B cell (primary cell): ENCODE measurements at regions not wholly inside any gene's neighbourhood (a gene's known extent, or its start where the extent isn't known, plus 50 kb on each side); places are given as distances from the start of the nearest gene placed in this dataset.

Experiments used
- ATAC-seq: fragments of 200-7000 bp; cut with Tn5 transposase; one replicate; pipeline ENCODE4 v1.10.0; 2021; ENCODE audit warnings: low read depth, mild to moderate bottlenecking, moderate number of reproducible peaks, moderate library complexity
- CTCF ChIA-PET: fragments of 350-600 bp; sonication (Branson Sonifier 250); formaldehyde crosslinking; loops from one replicate; lab custom pipeline; 2021; ENCODE audit warnings: antibody characterized with exemption, inconsistent platforms; lab: Charles Lee
- POLR2A ChIA-PET: fragments of 350-600 bp; sonication (Branson Sonifier 250); formaldehyde crosslinking; loops from one replicate; lab custom pipeline; 2021; ENCODE audit warnings: antibody characterized with exemption; lab: Charles Lee
- DNase-seq: peaks from one replicate; pipeline ENCODE4 v3.0.0; 2013
- H2AFZ ChIP-seq: 2 replicates; pipeline ENCODE4 v1.6.1; 2012; ENCODE audit warnings: mild to moderate bottlenecking, low read depth, low read length; ENCODE audit not compliant: insufficient read depth, poor library complexity, severe bottlenecking
- H3K27ac ChIP-seq, 2 donors: 1 replicate in 1 of 2; 2 replicates in 1 of 2; pipeline ENCODE4 v1.5.1; 2012 to 2013; ENCODE audit warnings: low read length in 2 of 2, mild to moderate bottlenecking in 2 of 2, moderate library complexity in 1 of 2
- H3K27me3 ChIP-seq, 4 experiments: fragments of 200-600 bp in 1 of 4; sonication (generic) in 1 of 4; replicated peaks in 1 of 4; 1 replicate in 2 of 4; 2 replicates in 2 of 4; pipeline versions ENCODE4 v1.6.1 to v1.7.0; 2013 to 2016; ENCODE audit warnings: low read length in 3 of 4, mild to moderate bottlenecking in 2 of 4, mixed read lengths in 1 of 4, moderate library complexity in 1 of 4; ENCODE audit not compliant: insufficient read depth in 4 of 4, control insufficient read depth in 3 of 4; ENCODE audit errors: control extremely low read depth in 1 of 4
- H3K36me3 ChIP-seq, 2 experiments: replicated peaks in 1 of 2; 1 replicate in 1 of 2; 2 replicates in 1 of 2; pipeline versions ENCODE4 v1.6.1 to v1.7.1; 2013; ENCODE audit warnings: low read length in 1 of 2; ENCODE audit not compliant: insufficient read depth in 2 of 2, control insufficient read depth in 1 of 2; ENCODE audit errors: control extremely low read depth in 1 of 2, extremely low read depth in 1 of 2
- H3K4me1 ChIP-seq, 2 donors: fragments of 200-600 bp in 1 of 2; sonication (generic) in 1 of 2; 1 replicate in 1 of 2; 2 replicates in 1 of 2; pipeline versions ENCODE4 v1.5.1 to v1.6.1; 2013 to 2017; ENCODE audit warnings: low read length in 2 of 2; ENCODE audit not compliant: control insufficient read depth in 2 of 2, insufficient read depth in 2 of 2
- H3K4me2 ChIP-seq: replicated peaks from 2 replicates; pipeline ENCODE3; 2012; ENCODE audit warnings: mild to moderate bottlenecking, low read depth, low read length; ENCODE audit not compliant: poor library complexity, severe bottlenecking
- H3K4me3 ChIP-seq, 5 experiments: fragments of 200-600 bp in 1 of 5; sonication (generic) in 1 of 5; 1 replicate in 3 of 5; 2 replicates in 2 of 5; pipeline versions ENCODE4 v1.5.1 to v1.7.0; 2011 to 2016; ENCODE audit warnings: low read length in 4 of 5, mild to moderate bottlenecking in 4 of 5, low read depth in 2 of 5, control low read depth in 1 of 5, moderate library complexity in 1 of 5; ENCODE audit not compliant: insufficient read depth in 1 of 5; ENCODE audit errors: control extremely low read depth in 1 of 5, extremely low read depth in 1 of 5
- H3K79me2 ChIP-seq: fragments of 200-600 bp; sonication (generic); one replicate; pipeline ENCODE4 v1.6.0; 2016; ENCODE audit warnings: low read length; ENCODE audit not compliant: control insufficient read depth, insufficient read depth
- H3K9ac ChIP-seq: fragments of 200-600 bp; sonication (generic); 2 replicates; pipeline ENCODE4 v1.6.1; 2017; ENCODE audit warnings: mild to moderate bottlenecking, low read length, moderate library complexity
- H3K9me3 ChIP-seq, 3 donors: one replicate each; pipeline versions ENCODE4 v1.6.1 to v1.7.1; 2013; ENCODE audit warnings: low read length in 2 of 3; ENCODE audit not compliant: control insufficient read depth in 2 of 3, insufficient read depth in 1 of 3; ENCODE audit errors: control extremely low read depth in 1 of 3
- H4K20me1 ChIP-seq: 2 replicates; pipeline ENCODE4 v1.6.0; 2012; ENCODE audit warnings: mild to moderate bottlenecking, low read length; ENCODE audit not compliant: insufficient read depth, control insufficient read depth, poor library complexity, severe bottlenecking
- H3K27ac Mint-ChIP-seq: one replicate; pipeline ENCODE4 v1.8.0; 2021; ENCODE audit warnings: mixed read lengths
- H3K27me3 Mint-ChIP-seq: one replicate; pipeline ENCODE4 v1.8.0; 2021; ENCODE audit warnings: mixed read lengths
- H3K4me1 Mint-ChIP-seq: one replicate; pipeline ENCODE4 v1.8.0; 2021; ENCODE audit warnings: mixed read lengths
- H3K4me3 Mint-ChIP-seq: one replicate; pipeline ENCODE4 v1.8.0; 2021; ENCODE audit warnings: mixed read lengths
- H3K9me3 Mint-ChIP-seq: one replicate; pipeline ENCODE4 v1.8.0; 2022; ENCODE audit warnings: mixed read lengths; ENCODE audit not compliant: insufficient read depth
- CTCF ChIP-seq: fragments of 200-600 bp; IDR thresholded peaks from one replicate; pipeline ENCODE4 v1.8.0; 2022; ENCODE audit warnings: antibody characterized with exemption, mild to moderate bottlenecking
- EZH2 ChIP-seq: IDR thresholded peaks from 2 replicates; pipeline ENCODE4 v1.6.1; 2012; ENCODE audit warnings: borderline replicate concordance, low read depth, mild to moderate bottlenecking, moderate library complexity, low read length; ENCODE audit not compliant: insufficient read depth, poor library complexity, severe bottlenecking
- WGBS: methylation state at CpG from one replicate; pipeline ENCODE4 v1.1.5; 2013; ENCODE audit warnings: missing lambda C conversion rate; ENCODE audit not compliant: insufficient coverage; 5-methylcytosine and 5-hydroxymethylcytosine counted together
- intact Hi-C: fragments of 100-400 bp; cut with micrococcal nuclease; formaldehyde crosslinking; loops from one replicate; pipeline ENCODE4 v1.10.0; 2022

DNA sequence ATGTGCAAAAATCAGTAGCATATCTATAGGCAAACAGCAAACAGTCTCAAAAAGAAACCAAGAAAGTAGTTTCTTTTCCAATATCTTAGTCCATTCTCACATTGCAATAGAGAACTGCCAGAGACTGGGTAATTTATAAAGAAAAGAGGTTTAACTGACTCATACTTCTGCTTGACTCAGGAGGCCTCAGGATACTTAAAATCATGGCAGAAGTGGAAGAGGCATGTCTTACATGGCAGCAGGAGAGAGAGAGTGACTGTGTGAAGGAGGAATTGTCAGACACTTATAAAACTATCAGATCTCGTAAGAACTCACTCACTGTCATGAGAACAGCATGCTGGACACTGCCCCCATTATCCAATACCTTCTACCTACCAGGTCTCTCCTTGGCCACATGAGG, 327.9 kb upstream of the EPHA3 start:
- H3K27me3 Mint-ChIP-seq, result no peaks in the 10 kb centered on the region

DNA sequence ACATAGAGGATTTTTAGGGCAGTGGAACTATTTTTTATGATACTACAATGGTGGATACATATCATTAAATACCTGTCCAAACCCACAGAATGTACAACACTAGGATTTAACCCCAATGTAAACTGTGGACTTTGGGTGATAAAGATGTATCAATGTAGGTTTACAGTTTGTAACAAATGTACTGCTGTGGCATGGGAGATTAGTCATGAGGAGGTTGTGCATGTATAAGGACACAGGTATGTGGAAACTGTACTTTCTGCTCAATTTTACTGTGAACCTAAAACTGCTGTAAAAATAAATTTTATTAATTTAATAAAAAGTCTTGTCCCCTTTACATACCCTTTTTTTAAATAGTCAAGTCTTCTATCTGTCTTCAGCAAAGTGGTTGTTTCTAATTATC, 322.5 kb upstream of the EPHA3 start:
- no peaks in the 10 kb centered on the region for H3K79me2 ChIP-seq
- ATAC-seq (no peak), DNase-seq (no peak)
- H3K36me3 ChIP-seq, result no peaks in the 10 kb centered on the region
- H3K9ac ChIP-seq, result no peak overlapping the region
- H3K27ac ChIP-seq, result no peak overlapping the region
- Mint-ChIP-seq H3K4me3 (no peak overlapping the region), H3K27me3 (no peaks in the 10 kb centered on the region), H3K27ac (no peak overlapping the region), H3K9me3 (peaks cover 6% of the 10 kb centered on the region), H3K4me1 (no peaks in the 10 kb centered on the region)
- TF ChIP-seq EZH2 (no peak), CTCF (no peak)
- H3K27me3 ChIP-seq, result no peaks in the 10 kb centered on the region
- POLR2A ChIA-PET, result no interaction called here
- H3K9me3 ChIP-seq, result no peaks in the 10 kb centered on the region
- H4K20me1 ChIP-seq, result no peaks in the 10 kb centered on the region
- CTCF ChIA-PET, result no interaction called here
- H3K4me3 ChIP-seq, result no peak overlapping the region
- H2AFZ ChIP-seq, result no peak overlapping the region
- intact Hi-C loops, result no loop called here
- H3K4me1 ChIP-seq, result no peaks in the 10 kb centered on the region
- no peak overlapping the region for H3K4me2 ChIP-seq

More for the DNA sequence above, 327.9 kb upstream of the EPHA3 start:
- no peak overlapping the region for H3K9ac ChIP-seq
- CTCF ChIA-PET, result no interaction called here
- POLR2A ChIA-PET, result no interaction called here
- no peaks in the 10 kb centered on the region for H3K36me3 ChIP-seq
- no peak for DNase-seq
- H3K4me1 Mint-ChIP-seq, result no peaks in the 10 kb centered on the region
- ATAC-seq, result no peak
- no peaks in the 10 kb centered on the region for H3K79me2 ChIP-seq
- no peak overlapping the region for H3K4me2 ChIP-seq
- no peaks in the 10 kb centered on the region for H4K20me1 ChIP-seq
- no peak overlapping the region for H2AFZ ChIP-seq
- H3K27ac Mint-ChIP-seq, result no peak overlapping the region
- no peak for TF ChIP-seq CTCF
- no peak for TF ChIP-seq EZH2
- no CpG with 5 or more reads among the region's 1 CpG for WGBS
- H3K4me3 Mint-ChIP-seq, result no peak overlapping the region
- H3K27ac ChIP-seq, result no peak overlapping the region
- H3K4me3 ChIP-seq, result no peak overlapping the region
- no peaks in the 10 kb centered on the region for H3K27me3 ChIP-seq
- no peaks in the 10 kb centered on the region for H3K9me3 ChIP-seq
- peaks cover 6% of the 10 kb centered on the region for H3K9me3 Mint-ChIP-seq
- intact Hi-C loops, result no loop called here
- H3K4me1 ChIP-seq, result no peaks in the 10 kb centered on the region
